ENCODE measurements at regions not wholly inside any gene's neighbourhood (a gene's known extent, or its start where the extent isn't known, plus 50 kb on each side); places are given as distances from the start of the nearest gene placed in this dataset.

GRCh38 chr20:40916276-40916675, 112.3 kb upstream of the TOP1 start:
- no peak for FAIRE-seq
- Histone ChIP-seq H3K4me2 (ENCODE audit: insufficient read depth, low read length) (no peak overlapping the region), H3K36me3 (ENCODE audit: control insufficient read depth in 2 of 2, extremely low read depth in 1 of 2, insufficient read depth in 2 of 2, low read length in 2 of 2) (no peaks in the 10 kb centered on the region), H4K20me1 (replicated peaks; ENCODE audit: control insufficient read depth, extremely low read depth, insufficient read depth, low read length) (no peaks in the 10 kb centered on the region), H3K9ac (replicated peaks; ENCODE audit: extremely low read depth, insufficient read depth, low read length) (no peak overlapping the region), H3K4me1 (ENCODE audit: control insufficient read depth, extremely low read depth, insufficient read depth, low read length) (no peaks in the 10 kb centered on the region), H3K4me3 (replicated peaks in 1 of 3; ENCODE audit: insufficient read depth in 1 of 3, low read depth in 1 of 3, low read length in 3 of 3) (no peak overlapping the region), H3K9me1 (replicated peaks; ENCODE audit: control insufficient read depth, extremely low read depth, insufficient read depth, low read length) (no peaks in the 10 kb centered on the region), H2AFZ (ENCODE audit: low read depth, low read length) (no peak overlapping the region), H3K27ac (ENCODE audit: insufficient read depth, low read depth, low read length) (no peak overlapping the region), H3K9me3 (replicated peaks; ENCODE audit: control insufficient read depth, insufficient read depth, low read length) (no peaks in the 10 kb centered on the region), H3K79me2 (ENCODE audit: control insufficient read depth, insufficient read depth, low read length) (no peaks in the 10 kb centered on the region), H3K27me3 (ENCODE audit: control insufficient read depth in 2 of 2, insufficient read depth in 2 of 2, low read length in 2 of 2) (no peaks in the 10 kb centered on the region)
- BruUV-seq (replicated peaks), result no TSS peak
- dilution Hi-C loops (cut with MboI; ENCODE audit: extremely low pct_ligation_motif_present, low sequenced_read_pairs) (no loop called here), intact Hi-C loops (cut with micrococcal nuclease) (loop anchor here (5.0 kb wide), 1 partner anchor 114 kb away; no protein-coding TSS in a partner anchor)
- ChIA-PET POLR2A (no interaction called here), CTCF (no interaction called here)
- TF ChIP-seq POLR2A (IDR thresholded peaks at IDR 0.05; ENCODE audit: low read depth, low read length), result no peak
- no peak for TF ChIP-seq MAX (IDR thresholded peaks at IDR 0.05; ENCODE audit: insufficient read depth, insufficient read length)
- TF ChIP-seq CTCF (IDR thresholded peaks at IDR 0.05; ENCODE audit: extremely low read depth in 1 of 2, insufficient read depth in 1 of 2, low read depth in 1 of 2, low read length in 2 of 2), result no peak
- no peak for TF ChIP-seq JUN (IDR thresholded peaks at IDR 0.05; ENCODE audit: borderline replicate concordance, insufficient read depth, insufficient read length, low read depth)
- no peak for TF ChIP-seq MYC (IDR thresholded peaks at IDR 0.05; ENCODE audit: low read depth, low read length)
- TF ChIP-seq FOS (IDR thresholded peaks at IDR 0.05; ENCODE audit: borderline replicate concordance, insufficient read depth, low read length), result no peak
- no peak for DNase-seq (ENCODE audit: low read depth, low spot score)

GRCh38 chr20:40920291-40920690, 108.3 kb upstream of the TOP1 start:
- Histone ChIP-seq H3K9me1 (replicated peaks; ENCODE audit: control insufficient read depth, extremely low read depth, insufficient read depth, low read length) (no peaks in the 10 kb centered on the region), H4K20me1 (replicated peaks; ENCODE audit: control insufficient read depth, extremely low read depth, insufficient read depth, low read length) (no peaks in the 10 kb centered on the region), H3K4me1 (ENCODE audit: control insufficient read depth, extremely low read depth, insufficient read depth, low read length) (no peaks in the 10 kb centered on the region), H2AFZ (ENCODE audit: low read depth, low read length) (no peak overlapping the region), H3K79me2 (ENCODE audit: control insufficient read depth, insufficient read depth, low read length) (no peaks in the 10 kb centered on the region), H3K4me3 (replicated peaks in 1 of 3; ENCODE audit: insufficient read depth in 1 of 3, low read depth in 1 of 3, low read length in 3 of 3) (no peak overlapping the region), H3K9ac (replicated peaks; ENCODE audit: extremely low read depth, insufficient read depth, low read length) (no peak overlapping the region), H3K4me2 (ENCODE audit: insufficient read depth, low read length) (no peak overlapping the region), H3K36me3 (ENCODE audit: control insufficient read depth in 2 of 2, extremely low read depth in 1 of 2, insufficient read depth in 2 of 2, low read length in 2 of 2) (no peaks in the 10 kb centered on the region), H3K9me3 (replicated peaks; ENCODE audit: control insufficient read depth, insufficient read depth, low read length) (no peaks in the 10 kb centered on the region), H3K27ac (ENCODE audit: insufficient read depth, low read depth, low read length) (no peak overlapping the region), H3K27me3 (ENCODE audit: control insufficient read depth in 2 of 2, insufficient read depth in 2 of 2, low read length in 2 of 2) (no peaks in the 10 kb centered on the region)
- dilution Hi-C loops (cut with MboI; ENCODE audit: extremely low pct_ligation_motif_present, low sequenced_read_pairs) (no loop called here), intact Hi-C loops (cut with micrococcal nuclease) (no loop called here)
- CTCF ChIA-PET, result no interaction called here
- DNase-seq (ENCODE audit: low read depth, low spot score) (no peak), FAIRE-seq (no peak)
- no TSS peak for BruUV-seq (replicated peaks)
- POLR2A ChIA-PET, result no interaction called here
- no peak for TF ChIP-seq FOS (IDR thresholded peaks at IDR 0.05; ENCODE audit: borderline replicate concordance, insufficient read depth, low read length)
- no peak for TF ChIP-seq POLR2A (IDR thresholded peaks at IDR 0.05; ENCODE audit: low read depth, low read length)
- no peak for TF ChIP-seq JUN (IDR thresholded peaks at IDR 0.05; ENCODE audit: borderline replicate concordance, insufficient read depth, insufficient read length, low read depth)
- TF ChIP-seq MYC (IDR thresholded peaks at IDR 0.05; ENCODE audit: low read depth, low read length), result no peak
- no peak for TF ChIP-seq EZH2 (IDR thresholded peaks at IDR 0.05; ENCODE audit: borderline replicate concordance, low read depth, low read length, severe bottlenecking)
- no peak for TF ChIP-seq GATA2 (IDR thresholded peaks at IDR 0.05; ENCODE audit: insufficient read depth, insufficient read length, low read depth, low read length)
- TF ChIP-seq POLR2AphosphoS5 (IDR thresholded peaks at IDR 0.05; ENCODE audit: insufficient read depth, low read depth, low read length), result no peak
- TF ChIP-seq MAX (IDR thresholded peaks at IDR 0.05; ENCODE audit: insufficient read depth, insufficient read length), result no peak
- no peak for TF ChIP-seq CTCF (IDR thresholded peaks at IDR 0.05; ENCODE audit: extremely low read depth in 1 of 2, insufficient read depth in 1 of 2, low read depth in 1 of 2, low read length in 2 of 2)
